ENCODE measurements at regions not wholly inside any gene's neighbourhood (a gene's known extent, or its start where the extent isn't known, plus 50 kb on each side); places are given as distances from the start of the nearest gene placed in this dataset.

DNA sequence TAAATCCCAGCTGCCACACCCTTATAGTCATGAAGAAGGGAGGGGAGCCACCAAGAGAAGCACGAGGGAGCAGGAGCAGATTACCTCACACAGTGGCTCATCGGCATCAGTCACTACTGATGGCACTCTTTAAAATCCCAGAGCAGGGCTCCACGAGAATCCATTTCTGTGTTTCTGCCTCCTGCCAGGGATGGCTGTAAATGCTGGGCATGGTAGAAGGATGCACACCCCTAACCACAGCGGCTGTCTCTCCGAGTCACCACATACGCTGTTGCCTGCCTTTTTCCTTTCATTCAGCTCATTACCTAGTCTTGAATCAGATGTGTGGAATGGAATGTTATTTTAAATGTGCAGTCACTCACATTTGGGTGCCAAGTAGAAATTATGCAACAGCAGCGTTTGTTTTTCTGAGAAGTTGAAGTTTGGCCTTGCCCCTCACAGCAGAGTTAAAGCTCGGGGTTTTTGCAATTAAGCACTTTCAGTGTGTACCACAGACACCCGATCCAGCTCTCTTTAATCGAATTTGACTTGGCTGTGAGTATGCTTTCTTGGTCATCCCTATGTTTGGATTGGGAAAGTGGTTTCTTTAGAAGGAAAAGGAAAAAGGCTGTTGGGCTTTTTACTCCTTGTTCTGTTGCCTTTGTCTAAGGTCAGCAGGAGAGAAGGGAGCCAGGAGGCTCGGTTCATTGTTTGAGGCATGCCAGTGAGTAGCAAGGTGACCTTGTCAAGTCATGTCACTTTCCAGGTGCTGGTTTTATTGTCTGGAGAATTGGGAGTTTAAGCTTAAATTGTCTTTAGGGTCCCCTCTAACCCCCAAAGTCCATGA lies 284.2 kb upstream of the TPM1 start:
- DNase-seq: no peak

DNA sequence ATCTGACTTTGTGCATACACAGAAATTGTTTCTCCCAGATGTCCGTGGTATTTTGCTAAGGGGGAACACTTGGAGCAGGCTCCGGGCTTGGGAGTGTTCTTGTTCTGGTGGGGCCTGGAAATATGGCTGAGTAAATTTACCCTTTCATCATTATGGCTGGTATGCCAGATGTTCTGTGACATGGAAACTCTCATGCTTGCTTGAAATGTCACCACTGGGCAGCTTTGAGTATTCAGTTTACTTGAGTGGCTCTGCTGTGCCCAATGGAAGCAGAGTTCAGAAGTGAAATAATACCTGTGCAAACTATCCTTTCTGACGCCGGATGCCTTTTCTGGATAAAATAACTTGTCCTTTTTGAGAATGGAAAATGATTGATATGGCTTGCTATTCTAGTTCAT lies 283.6 kb upstream of the TPM1 start:
- DNase-seq: no peak

- no peak for DNase-seq
Measured at GRCh38 chr15:62760538-62760937, 282.0 kb upstream of the TPM1 start.

DNA sequence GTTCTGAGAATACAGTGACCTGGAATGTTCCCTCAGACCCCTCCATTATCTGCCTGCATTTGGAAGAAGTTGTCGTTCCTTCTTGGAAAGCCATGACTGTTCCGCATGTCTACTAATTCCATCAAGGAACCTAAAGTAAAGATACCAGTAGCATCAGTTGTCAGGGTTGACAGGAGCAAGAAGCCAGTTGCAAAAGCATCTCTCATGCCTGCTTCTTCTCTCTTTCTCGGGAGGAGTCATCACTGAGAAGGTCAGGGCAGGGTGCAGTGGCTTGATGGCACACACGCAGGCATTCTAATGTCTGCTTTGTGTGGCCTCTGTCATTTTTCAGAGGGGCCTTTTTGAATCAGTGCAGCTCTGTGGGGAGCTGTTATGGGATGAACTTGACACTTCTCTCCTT lies 276.6 kb upstream of the TPM1 start:
- no peak for DNase-seq

DNA sequence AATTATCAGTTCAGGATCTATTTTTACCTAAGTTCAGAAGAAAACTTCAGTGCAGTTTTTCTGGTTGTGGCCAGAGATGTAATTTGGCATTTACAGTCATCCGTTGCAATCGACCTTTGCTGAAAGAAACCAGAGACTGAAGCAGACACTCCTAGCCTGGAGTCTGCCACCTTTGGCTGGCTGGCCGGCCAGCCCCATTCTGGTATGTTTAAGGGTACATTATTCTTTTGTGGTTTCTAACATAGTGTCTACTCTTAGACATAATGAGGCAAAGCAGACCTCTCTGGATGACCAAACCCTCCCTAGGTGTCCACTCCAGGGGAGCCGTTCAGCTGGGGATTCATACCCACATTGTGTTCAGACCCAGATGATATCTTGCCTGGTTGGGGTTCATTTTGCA lies 275.9 kb upstream of the TPM1 start:
- DNase-seq: no peak

DNA sequence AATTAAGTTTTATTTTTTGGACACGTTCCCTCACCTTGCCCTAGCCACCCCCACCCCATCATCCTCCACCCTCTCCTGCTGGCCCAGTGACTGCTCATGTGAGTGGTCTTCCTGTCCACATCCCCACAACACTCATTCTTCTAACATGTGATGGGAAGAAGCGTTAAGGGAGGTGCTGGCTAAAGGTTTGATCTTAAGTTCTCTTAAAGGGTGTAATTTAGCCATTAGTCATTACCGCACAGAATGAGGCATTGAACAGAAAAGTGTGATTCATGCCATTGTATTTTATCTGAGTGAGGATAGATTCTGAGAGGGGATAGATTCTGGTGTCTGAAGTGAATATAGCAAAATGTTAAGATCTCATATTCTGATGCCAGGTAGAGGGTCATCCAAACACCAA lies 272.9 kb upstream of the TPM1 start:
- DNase-seq: no peak

DNA sequence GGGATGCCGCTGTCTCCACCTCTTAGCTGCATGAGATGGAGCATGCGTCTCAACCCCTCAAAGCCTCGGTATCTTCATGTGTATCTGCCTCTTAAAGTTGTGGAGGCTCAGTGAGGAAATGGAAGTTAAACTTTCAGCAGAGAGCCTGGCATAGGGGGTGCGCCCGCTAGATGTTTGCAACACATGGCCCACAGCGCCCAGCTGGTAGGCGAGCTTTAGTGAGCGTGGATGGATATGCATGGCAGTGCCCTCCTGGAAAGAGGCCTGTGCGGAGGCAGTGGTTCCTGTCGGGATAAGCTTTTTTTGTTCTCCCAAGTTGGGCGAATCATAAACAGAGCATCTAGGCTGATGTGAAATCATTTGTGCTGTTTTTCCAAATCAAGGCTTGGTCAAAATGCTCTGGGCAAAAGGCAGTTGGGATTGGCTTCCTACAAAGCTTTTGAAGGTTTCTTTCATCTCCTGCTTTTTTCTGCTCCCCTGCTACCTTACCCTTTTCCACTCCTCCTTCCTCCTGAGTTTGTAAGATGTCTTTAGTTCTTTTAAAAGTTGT lies 272.4 kb upstream of the TPM1 start:
- DNase-seq: no peak

DNA sequence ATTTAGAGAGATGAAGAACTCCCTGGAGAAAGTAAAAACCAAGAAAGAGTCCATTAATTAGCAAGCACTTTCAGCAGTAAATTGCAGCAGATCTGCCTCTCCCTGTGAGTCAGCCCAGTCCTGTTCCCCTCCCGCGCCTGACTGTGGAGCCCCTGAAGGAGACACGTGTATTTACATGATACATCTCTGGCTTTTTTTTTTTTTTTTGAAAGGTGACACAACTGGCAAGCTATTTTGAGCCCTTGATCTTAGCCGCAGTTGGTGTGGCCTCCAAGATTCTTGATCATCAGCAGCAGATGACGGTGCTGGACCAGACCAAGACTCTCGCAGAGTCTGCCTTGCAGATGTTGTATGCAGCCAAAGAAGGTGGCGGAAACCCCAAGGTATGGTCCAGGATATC lies 271.8 kb upstream of the TPM1 start:
- no peak for DNase-seq

DNA sequence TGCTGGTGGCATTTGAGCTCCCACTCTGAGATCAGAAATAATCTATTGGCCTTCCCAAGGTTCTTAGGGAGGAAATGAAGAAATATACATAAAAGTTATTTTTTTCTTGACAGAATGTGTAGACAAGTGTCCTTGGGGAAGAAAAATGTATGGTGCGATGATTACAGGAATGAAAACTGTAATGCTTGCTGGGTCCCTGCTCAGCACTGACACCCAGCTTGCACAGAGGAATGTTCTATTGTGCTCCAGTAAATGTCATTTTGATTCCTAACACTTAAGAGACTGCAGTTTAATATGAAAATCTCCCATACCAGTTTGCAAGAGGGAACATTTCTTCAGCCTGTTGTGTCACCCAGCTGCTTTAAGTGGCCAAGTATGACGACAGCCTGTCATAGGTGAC lies 271.3 kb upstream of the TPM1 start:
- DNase-seq: no peak

- DNase-seq: no peak
Measured at GRCh38 chr15:62773369-62774165, 269.0 kb upstream of the TPM1 start.

- no peak for DNase-seq
Measured at GRCh38 chr15:62775932-62776331, 266.6 kb upstream of the TPM1 start.

- no peak for DNase-seq
Measured at GRCh38 chr15:62777671-62778070, 264.9 kb upstream of the TPM1 start.

GRCh38 chr15:62779036-62779770 lies 263.3 kb upstream of the TPM1 start:
- DNase-seq: no peak

DNA sequence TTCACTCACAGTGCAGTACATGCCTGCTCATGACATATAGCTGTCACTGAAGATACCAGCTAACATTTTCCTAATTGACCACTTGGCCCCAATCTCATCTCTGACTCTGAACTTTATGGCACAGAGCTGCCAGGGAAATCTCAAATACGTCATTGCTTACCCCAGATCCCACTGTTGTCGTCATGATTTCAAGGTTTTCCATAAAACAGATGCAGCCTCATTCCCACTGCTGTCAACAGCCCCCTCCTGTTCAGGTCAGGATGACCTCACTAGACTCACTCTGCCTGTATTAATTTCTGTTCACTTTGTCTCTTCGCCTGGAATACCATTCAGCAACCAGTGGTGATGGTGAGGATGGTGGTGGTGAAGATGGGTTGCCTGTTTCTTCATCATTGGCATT lies 262.6 kb upstream of the TPM1 start:
- no peak for DNase-seq

- no peak for DNase-seq
Measured at GRCh38 chr15:62781081-62781497, 261.5 kb upstream of the TPM1 start.

GRCh38 chr15:62782071-62782841 lies 260.3 kb upstream of the TPM1 start:
- no peak for DNase-seq

DNA sequence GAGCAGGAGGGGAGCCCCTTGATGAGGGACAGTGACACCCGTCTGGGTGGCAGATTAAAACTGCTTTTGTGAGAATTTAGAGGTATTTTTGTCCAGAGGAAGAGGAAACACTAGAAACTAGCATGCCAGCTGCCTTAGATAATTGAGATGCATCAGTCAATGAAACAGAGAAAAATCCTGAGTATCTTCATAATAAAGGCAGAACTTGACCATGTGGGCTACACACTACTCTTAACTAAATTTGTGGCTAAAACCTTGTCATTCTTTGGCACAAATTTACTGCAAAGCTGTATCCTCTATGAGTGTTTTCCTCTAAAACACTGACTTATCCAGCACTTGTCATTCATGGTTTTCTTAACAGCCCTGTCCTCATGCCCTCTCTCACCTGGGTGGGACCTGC lies 259.7 kb upstream of the TPM1 start:
- no peak for DNase-seq

GRCh38 chr15:62783303-62783957 lies 259.1 kb upstream of the TPM1 start:
- DNase-seq: no peak

DNA sequence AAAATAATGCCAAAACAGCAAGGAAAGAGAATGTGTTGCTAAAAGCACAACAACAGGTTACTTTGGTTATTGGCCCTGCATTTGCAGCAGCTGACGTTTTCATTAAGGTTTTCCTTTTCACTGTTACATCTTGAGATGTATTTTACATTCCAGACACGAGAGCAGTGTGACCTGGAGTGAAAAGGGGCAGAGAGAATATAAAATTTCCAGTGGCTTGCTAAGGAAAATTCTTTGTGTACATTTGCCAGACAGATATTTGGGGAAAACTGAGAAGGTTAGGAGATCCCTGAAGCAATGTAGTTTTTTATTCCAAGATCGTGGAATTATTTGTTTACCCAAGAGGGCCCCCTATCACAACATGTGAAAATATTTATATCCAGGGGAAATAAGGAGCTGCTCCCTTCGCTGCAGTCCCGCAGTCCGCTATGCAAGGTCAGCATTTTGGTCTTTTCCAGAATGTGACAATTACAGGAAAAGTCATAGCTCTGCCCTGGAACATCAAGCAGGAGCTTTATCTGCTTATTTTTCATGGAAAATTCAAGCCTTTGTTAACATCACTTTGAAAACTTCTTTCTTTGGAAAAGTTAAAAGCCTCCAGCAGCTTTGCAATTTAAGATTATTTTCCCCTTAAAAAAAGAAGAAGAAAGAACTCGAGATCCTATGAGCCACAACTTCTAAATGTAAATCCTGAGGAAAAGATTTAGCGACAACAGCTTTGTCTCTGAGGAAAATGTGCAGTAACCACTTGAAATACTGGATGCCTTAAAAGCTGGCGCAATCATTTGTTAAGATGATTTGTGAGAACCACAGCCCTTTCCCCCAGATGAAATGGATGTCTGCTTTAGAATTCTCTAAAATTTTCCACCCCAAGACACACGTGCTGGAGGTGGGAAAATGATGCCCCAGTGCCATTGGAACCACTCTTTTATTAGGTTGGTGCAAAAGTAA lies 256.4 kb upstream of the TPM1 start:
- no peak for DNase-seq

DNA sequence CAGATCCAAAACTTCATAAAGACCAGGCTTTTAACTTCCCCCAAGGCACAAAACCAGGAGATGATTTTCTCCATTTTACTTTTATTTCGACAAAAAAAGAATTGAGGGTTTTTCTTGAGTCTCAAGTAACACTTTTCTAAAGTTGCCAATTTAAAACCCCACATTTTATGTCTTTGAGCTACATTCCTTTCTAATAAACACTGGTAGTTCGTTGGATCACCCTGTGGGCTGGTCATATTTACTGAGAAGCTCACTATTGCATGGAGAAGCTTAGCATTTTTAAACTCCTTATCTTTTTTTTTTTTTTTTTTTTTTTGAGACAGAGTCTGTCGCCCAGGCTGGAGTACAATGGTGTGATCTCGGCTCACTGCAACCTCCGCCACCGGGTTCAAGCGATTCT lies 255.1 kb upstream of the TPM1 start:
- no peak for DNase-seq

GRCh38 chr15:62788224-62788623 lies 254.3 kb upstream of the TPM1 start:
- DNase-seq: no peak

All from bone marrow (tissue), 2 donors.